GM19324 (cell line): ENCODE measurements at regions not wholly inside any gene's neighbourhood (a gene's known extent, or its start where the extent isn't known, plus 50 kb on each side); places are given as distances from the start of the nearest gene placed in this dataset.
A peak's percentile ranks its signal among the peaks of the same experiment; 100 is the strongest.

Experiments used
- ATAC-seq: cut with Tn5 transposase; IDR thresholded peaks from one replicate; pipeline ENCODE4 v1.9.1; 2021; ENCODE audit warnings: mild to moderate bottlenecking, moderate library complexity; ENCODE audit not compliant: unreplicated experiment, low FRiP score

- ATAC-seq, result no peak
Observed at GRCh38 chr4:111963158-111963700, 182.0 kb upstream of the FAM241A start.

- ATAC-seq, result no peak
Observed at GRCh38 chr4:111977419-111977965, 167.8 kb upstream of the FAM241A start.

GRCh38 chr4:111979921-111980320 lies 165.3 kb upstream of the FAM241A start:
- no peak for ATAC-seq

GRCh38 chr4:111982089-111982488 lies 163.2 kb upstream of the FAM241A start:
- no peak for ATAC-seq

- ATAC-seq, result no peak
Observed at GRCh38 chr4:111984169-111984819, 161.0 kb upstream of the FAM241A start.

- ATAC-seq, result no peak
Observed at GRCh38 chr4:111985426-111985825, 159.8 kb upstream of the FAM241A start.

GRCh38 chr4:111986095-111986494 lies 159.2 kb upstream of the FAM241A start:
- no peak for ATAC-seq

- no peak for ATAC-seq
Observed at GRCh38 chr4:111988514-111988913, 156.7 kb upstream of the FAM241A start.

GRCh38 chr4:111989817-111990216 lies 155.4 kb upstream of the FAM241A start:
- no peak for ATAC-seq

- peak; percentile 95 for ATAC-seq
Observed at GRCh38 chr4:111991163-111991562, 154.1 kb upstream of the FAM241A start.

GRCh38 chr4:111991797-111992196 lies 153.5 kb upstream of the FAM241A start:
- ATAC-seq, result peak; percentile 5

- no peak for ATAC-seq
Observed at GRCh38 chr4:111992351-111993168, 152.7 kb upstream of the FAM241A start.

- no peak for ATAC-seq
Observed at GRCh38 chr4:111994392-111994791, 150.9 kb upstream of the FAM241A start.

GRCh38 chr4:111997785-111998184 lies 147.5 kb upstream of the FAM241A start:
- no peak for ATAC-seq

- no peak for ATAC-seq
Observed at GRCh38 chr4:111999801-112000200, 145.5 kb upstream of the FAM241A start.

- ATAC-seq, result no peak
Observed at GRCh38 chr4:112001041-112001440, 144.2 kb upstream of the FAM241A start.

- ATAC-seq, result no peak
Observed at GRCh38 chr4:112002248-112002661, 143.0 kb upstream of the FAM241A start.

GRCh38 chr4:112003231-112003907 lies 141.9 kb upstream of the FAM241A start:
- ATAC-seq, result no peak

- no peak for ATAC-seq
Observed at GRCh38 chr4:112005027-112005426, 140.2 kb upstream of the FAM241A start.

GRCh38 chr4:112007391-112007790 lies 137.9 kb upstream of the FAM241A start:
- ATAC-seq, result no peak

- ATAC-seq, result no peak
Observed at GRCh38 chr4:112015960-112016359, 129.3 kb upstream of the FAM241A start.
